Tibial artery (tissue), 4 donors: ENCODE measurements at regions not wholly inside any gene's neighbourhood (a gene's known extent, or its start where the extent isn't known, plus 50 kb on each side); places are given as distances from the start of the nearest gene placed in this dataset.

Experiments used
- DNase-seq, 2 donors: peaks; one replicate each; pipeline ENCODE4 v3.0.0-alpha.2; 2019
- H3K27ac ChIP-seq, 2 donors: fragments of 200-600 bp; sonication (generic) in 1 of 2; 1 replicate in 1 of 2; 2 replicates in 1 of 2; pipeline ENCODE4 v1.5.1; 2018 to 2019; ENCODE audit warnings: mild to moderate bottlenecking in 1 of 2
- H3K27me3 ChIP-seq, 2 donors: fragments of 200-600 bp; sonication (generic) in 1 of 2; one replicate each; pipeline versions ENCODE4 v1.5.1 to v1.6.0; 2016 to 2019
- H3K36me3 ChIP-seq, 3 donors: fragments of 200-600 bp; sonication (generic) in 2 of 3; one replicate each; pipeline ENCODE4 v1.5.1; 2016 to 2019; ENCODE audit warnings: mild to moderate bottlenecking in 2 of 3
- H3K4me1 ChIP-seq, 4 donors: fragments of 200-600 bp; sonication (generic) in 2 of 4; 1 replicate in 3 of 4; 2 replicates in 1 of 4; pipeline ENCODE4 v1.5.1; 2016 to 2019
- H3K4me3 ChIP-seq, 2 donors: fragments of 200-600 bp; sonication (generic) in 1 of 2; 1 replicate in 1 of 2; 2 replicates in 1 of 2; pipeline ENCODE4 v1.5.1; 2018 to 2019; ENCODE audit warnings: mild to moderate bottlenecking in 2 of 2
- H3K9me3 ChIP-seq, 3 donors: fragments of 200-600 bp; sonication (generic) in 1 of 3; one replicate each; pipeline ENCODE4 v1.5.1; 2016 to 2019
- intact Hi-C: fragments of 100-400 bp; cut with DNase I; formaldehyde crosslinking; loops from one replicate; pipeline ENCODE4 v1.15.0; 2023; ENCODE audit warnings: low total_unique reads
- TF ChIP-seq, protein P1 (sequence below), 2 experiments: fragments of 200-600 bp in 1 of 2; fragments of 450-650 bp in 1 of 2; IDR thresholded peaks; one replicate each; pipeline ENCODE4 v1.5.1; 2017 to 2019; ENCODE audit warnings: antibody characterized with exemption in 2 of 2, mild to moderate bottlenecking in 1 of 2, moderate library complexity in 1 of 2

DNA sequence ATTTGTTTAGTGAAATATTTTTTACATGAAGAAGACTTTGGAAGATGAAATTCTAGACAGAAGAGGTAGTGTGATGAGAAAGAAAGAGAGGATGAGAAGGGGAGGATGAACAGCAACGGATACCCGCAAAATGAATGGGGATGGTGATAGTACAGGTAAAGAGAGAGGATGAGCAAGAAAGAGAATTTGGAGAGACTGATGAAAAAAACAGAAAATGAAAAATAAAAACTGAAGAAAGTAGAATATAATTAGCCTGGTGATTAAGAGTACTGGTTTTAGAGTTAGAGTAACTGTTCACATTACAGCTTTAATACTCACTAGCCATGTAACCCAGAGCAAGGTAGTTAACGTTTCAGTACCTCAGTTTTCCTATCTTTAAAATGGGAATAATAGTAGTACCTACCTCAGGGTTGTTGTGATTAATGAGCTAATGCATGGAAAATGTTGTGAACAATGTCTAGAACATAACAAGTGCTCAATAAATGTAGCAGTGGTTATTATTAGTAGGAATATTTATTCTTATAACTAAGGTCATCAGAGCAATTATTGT, 54.9 kb upstream of the ANTXR2 start:
- intact Hi-C loops: no loop called here
- TF ChIP-seq, protein P1, sequence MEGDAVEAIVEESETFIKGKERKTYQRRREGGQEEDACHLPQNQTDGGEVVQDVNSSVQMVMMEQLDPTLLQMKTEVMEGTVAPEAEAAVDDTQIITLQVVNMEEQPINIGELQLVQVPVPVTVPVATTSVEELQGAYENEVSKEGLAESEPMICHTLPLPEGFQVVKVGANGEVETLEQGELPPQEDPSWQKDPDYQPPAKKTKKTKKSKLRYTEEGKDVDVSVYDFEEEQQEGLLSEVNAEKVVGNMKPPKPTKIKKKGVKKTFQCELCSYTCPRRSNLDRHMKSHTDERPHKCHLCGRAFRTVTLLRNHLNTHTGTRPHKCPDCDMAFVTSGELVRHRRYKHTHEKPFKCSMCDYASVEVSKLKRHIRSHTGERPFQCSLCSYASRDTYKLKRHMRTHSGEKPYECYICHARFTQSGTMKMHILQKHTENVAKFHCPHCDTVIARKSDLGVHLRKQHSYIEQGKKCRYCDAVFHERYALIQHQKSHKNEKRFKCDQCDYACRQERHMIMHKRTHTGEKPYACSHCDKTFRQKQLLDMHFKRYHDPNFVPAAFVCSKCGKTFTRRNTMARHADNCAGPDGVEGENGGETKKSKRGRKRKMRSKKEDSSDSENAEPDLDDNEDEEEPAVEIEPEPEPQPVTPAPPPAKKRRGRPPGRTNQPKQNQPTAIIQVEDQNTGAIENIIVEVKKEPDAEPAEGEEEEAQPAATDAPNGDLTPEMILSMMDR (IDR thresholded peaks at IDR 0.05): no peak
- H3K9me3 ChIP-seq: no peaks in the 10 kb centered on the region
- DNase-seq: no peak
- H3K27me3 ChIP-seq: no peaks in the 10 kb centered on the region
- no peaks in the 10 kb centered on the region for H3K36me3 ChIP-seq
- no peak overlapping the region for H3K4me3 ChIP-seq
- peaks cover 0 to 6% (median 0%) of the 10 kb centered on the region in 4 donors for H3K4me1 ChIP-seq
- no peak overlapping the region for H3K27ac ChIP-seq

GRCh38 chr4:80126435-80126834, 53.4 kb upstream of the ANTXR2 start:
- TF ChIP-seq, protein P1 (IDR thresholded peaks at IDR 0.05): no peak
- Histone ChIP-seq H3K4me3 (no peak overlapping the region), H3K27ac (no peak overlapping the region), H3K27me3 (no peaks in the 10 kb centered on the region), H3K36me3 (no peaks in the 10 kb centered on the region), H3K9me3 (no peaks in the 10 kb centered on the region), H3K4me1 (peaks cover 0 to 6% (median 0%) of the 10 kb centered on the region in 4 donors)
- intact Hi-C loops: no loop called here
- DNase-seq: no peak

DNA sequence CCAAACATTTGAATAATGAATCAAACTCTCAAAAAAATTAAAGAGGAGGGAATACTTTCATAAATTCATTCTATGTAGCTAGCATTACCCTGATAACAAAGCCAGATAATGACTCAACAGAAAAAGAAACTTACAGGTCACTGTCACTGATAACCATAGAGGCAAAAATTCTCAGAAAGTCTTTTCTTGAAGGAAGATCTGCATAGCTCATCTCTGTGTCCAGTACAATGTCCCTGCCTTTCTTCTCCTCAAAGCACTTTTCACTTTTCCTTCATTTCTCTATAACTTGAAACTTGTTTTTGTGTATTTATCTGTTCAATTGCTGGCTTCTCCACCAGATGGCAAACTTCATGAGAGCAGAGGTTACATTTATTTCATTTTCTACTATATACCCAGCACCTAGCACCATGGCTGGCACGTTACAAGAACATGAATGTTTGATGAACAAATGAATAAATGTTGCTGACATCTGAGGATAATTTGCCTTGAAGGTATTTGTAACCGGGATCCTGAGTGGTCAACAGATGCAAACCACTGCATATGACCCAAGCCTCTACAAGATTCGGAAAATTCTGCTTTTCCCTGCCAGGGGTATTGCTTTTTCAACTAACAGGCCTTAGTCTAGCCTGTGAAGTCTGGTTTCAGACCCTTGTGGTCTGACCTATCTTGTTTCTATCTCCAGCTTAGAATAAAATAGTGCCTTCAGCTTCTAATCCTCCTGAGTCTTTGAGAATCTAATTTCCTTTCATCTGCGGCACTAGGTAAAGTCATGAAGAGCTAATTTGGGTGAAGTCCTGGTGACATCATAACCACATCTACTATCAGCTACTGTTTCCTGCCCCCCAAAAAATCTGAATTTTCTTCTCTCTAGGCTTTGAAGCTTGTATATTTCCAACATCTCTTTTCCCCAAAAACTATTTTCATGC, 52.5 kb upstream of the ANTXR2 start:
- TF ChIP-seq, protein P1 (IDR thresholded peaks at IDR 0.05): peak; percentile 12 to 24
- DNase-seq: no peak
- Histone ChIP-seq H3K27me3 (no peaks in the 10 kb centered on the region), H3K4me3 (no peak overlapping the region), H3K36me3 (no peaks in the 10 kb centered on the region), H3K4me1 (peaks cover 0 to 6% (median 0%) of the 10 kb centered on the region in 4 donors), H3K27ac (no peak overlapping the region), H3K9me3 (no peaks in the 10 kb centered on the region)
- intact Hi-C loops: no loop called here

GRCh38 chr4:80124246-80125211, 51.5 kb upstream of the ANTXR2 start:
- Histone ChIP-seq H3K27me3 (no peaks in the 10 kb centered on the region), H3K36me3 (no peaks in the 10 kb centered on the region), H3K4me1 (peaks cover 0 to 6% (median 0%) of the 10 kb centered on the region in 4 donors), H3K9me3 (no peaks in the 10 kb centered on the region), H3K27ac (no peak overlapping the region), H3K4me3 (no peak overlapping the region)
- DNase-seq: no peak
- intact Hi-C loops: no loop called here
- TF ChIP-seq, protein P1 (IDR thresholded peaks at IDR 0.05): no peak
